H1 (cell line): ENCODE measurements at regions not wholly inside any gene's neighbourhood (a gene's known extent, or its start where the extent isn't known, plus 50 kb on each side); places are given as distances from the start of the nearest gene placed in this dataset.
A peak's percentile ranks its signal among the peaks of the same experiment; 100 is the strongest.

Source experiments
- CTCF ChIA-PET: fragments of 300-600 bp; sonication (Branson Sonifier 250); formaldehyde crosslinking; loops from one replicate; lab custom pipeline; 2021; ENCODE audit not compliant: partially characterized antibody; lab: Charles Lee
- POLR2A ChIA-PET: fragments of 300-600 bp; sonication (Branson Sonifier 250); formaldehyde crosslinking; loops from one replicate; lab custom pipeline; 2021; ENCODE audit warnings: inconsistent platforms; ENCODE audit not compliant: partially characterized antibody; lab: Charles Lee
- DNase-seq, 2 experiments: peaks; one replicate each; pipeline versions ENCODE4 v3.0.0 to v3.0.0-alpha.2; 2010 to 2022; ENCODE audit warnings: low spot score in 2 of 2, low read depth in 1 of 2, mixed read lengths in 1 of 2
- FAIRE-seq: peaks from 2 replicates; lab custom pipeline; 2011; peaks lifted over from hg19 to GRCh38; lab: Jason Lieb, UNC
- H2AFZ ChIP-seq: 2 replicates; pipeline ENCODE4 v1.8.1; 2012; ENCODE audit warnings: low read length, inconsistent platforms
- H2AK5ac ChIP-seq: 2 replicates; pipeline ENCODE4 v1.6.1; 2013; ENCODE audit warnings: low read depth, low read length
- H2BK120ac ChIP-seq: replicated peaks from 2 replicates; pipeline ENCODE3; 2013; ENCODE audit warnings: low read depth, low read length, inconsistent platforms
- H2BK12ac ChIP-seq: 2 replicates; pipeline ENCODE4 v1.6.1; 2013; ENCODE audit warnings: low read depth, low read length
- H2BK15ac ChIP-seq: 2 replicates; pipeline ENCODE4 v1.6.1; 2013; ENCODE audit warnings: low read length
- H2BK20ac ChIP-seq: 2 replicates; pipeline ENCODE4 v1.6.1; 2013; ENCODE audit warnings: low read length
- H2BK5ac ChIP-seq: 2 replicates; pipeline ENCODE4 v1.6.1; 2013; ENCODE audit warnings: low read depth, low read length
- H3K14ac ChIP-seq: 2 replicates; pipeline ENCODE4 v1.6.1; 2013; ENCODE audit warnings: inconsistent platforms; ENCODE audit not compliant: insufficient read length
- H3K18ac ChIP-seq: 2 replicates; pipeline ENCODE4 v1.6.1; 2013; ENCODE audit warnings: low read length; ENCODE audit errors: extremely low read depth
- H3K23ac ChIP-seq: 2 replicates; pipeline ENCODE4 v1.6.1; 2013; ENCODE audit warnings: inconsistent platforms; ENCODE audit not compliant: insufficient read length
- H3K23me2 ChIP-seq: 2 replicates; pipeline ENCODE4 v1.6.1; 2013; ENCODE audit warnings: low read depth, low read length
- H3K27ac ChIP-seq: 2 replicates; pipeline ENCODE4 v1.6.1; 2011; ENCODE audit warnings: low read depth, low read length, inconsistent platforms
- H3K27me3 ChIP-seq, 4 experiments: replicated peaks in 1 of 4; 1 replicate in 1 of 4; 2 replicates in 3 of 4; pipeline versions ENCODE4 v1.6.1 to v1.8.1; 2011 to 2013; ENCODE audit warnings: low read length in 3 of 4, mild to moderate bottlenecking in 3 of 4, inconsistent platforms in 2 of 4, mixed read lengths in 2 of 4, moderate library complexity in 1 of 4; ENCODE audit not compliant: control insufficient read depth in 3 of 4, insufficient read depth in 3 of 4; ENCODE audit errors: extremely low read depth in 1 of 4
- H3K36me3 ChIP-seq, 4 experiments: 2 replicates each; pipeline versions ENCODE4 v1.6.1 to v1.8.1; 2011 to 2013; ENCODE audit warnings: mild to moderate bottlenecking in 4 of 4, low read length in 3 of 4, moderate library complexity in 2 of 4, control low read depth in 1 of 4, inconsistent platforms in 1 of 4; ENCODE audit not compliant: insufficient read depth in 4 of 4, control insufficient read depth in 2 of 4
- H3K4ac ChIP-seq: replicated peaks from 2 replicates; pipeline ENCODE3; 2013; ENCODE audit warnings: low read length, low read depth, mixed read lengths, inconsistent platforms; ENCODE audit not compliant: insufficient read length
- H3K4me1 ChIP-seq, 4 experiments: replicated peaks in 1 of 4; 1 replicate in 1 of 4; 2 replicates in 3 of 4; pipeline versions ENCODE4 v1.6.1 to v1.8.1; 2011 to 2013; ENCODE audit warnings: low read length in 3 of 4, inconsistent platforms in 2 of 4, mixed read lengths in 1 of 4; ENCODE audit not compliant: insufficient read depth in 4 of 4, control insufficient read depth in 3 of 4
- H3K4me2 ChIP-seq, 2 experiments: 2 replicates each; pipeline versions ENCODE4 v1.6.1 to v1.8.1; 2011 to 2013; ENCODE audit warnings: low read depth in 2 of 2, low read length in 2 of 2, control low read depth in 1 of 2, inconsistent platforms in 1 of 2, mild to moderate bottlenecking in 1 of 2; ENCODE audit not compliant: insufficient read depth in 1 of 2
- H3K4me3 ChIP-seq, 4 experiments: fragments of 200-600, 300-600 bp in 1 of 4; sonication (generic), shearing (Covaris generic), sonication (Bioruptor Twin) in 1 of 4; 2 replicates each; pipeline versions ENCODE4 v1.5.1 to v1.8.1; 2011 to 2016; ENCODE audit warnings: low read length in 4 of 4, low read depth in 3 of 4, control low read depth in 2 of 4, inconsistent platforms in 2 of 4, mild to moderate bottlenecking in 2 of 4, mixed read lengths in 1 of 4, moderate library complexity in 1 of 4; ENCODE audit not compliant: insufficient read depth in 2 of 4; ENCODE audit errors: extremely low read depth in 1 of 4
- H3K56ac ChIP-seq: replicated peaks from 2 replicates; pipeline ENCODE3; 2013; ENCODE audit warnings: low read depth, mild to moderate bottlenecking, mixed read lengths, low read length, inconsistent platforms; ENCODE audit not compliant: insufficient read length
- H3K79me1 ChIP-seq: 2 replicates; pipeline ENCODE4 v1.6.1; 2013; ENCODE audit warnings: low read depth, low read length, control low read depth
- H3K79me2 ChIP-seq, 2 experiments: 2 replicates each; pipeline versions ENCODE4 v1.6.1 to v1.8.1; 2012 to 2013; ENCODE audit warnings: low read length in 2 of 2, mild to moderate bottlenecking in 2 of 2, inconsistent platforms in 1 of 2; ENCODE audit not compliant: insufficient read depth in 2 of 2, control insufficient read depth in 1 of 2
- H3K9ac ChIP-seq, 4 experiments: replicated peaks in 1 of 4; 1 replicate in 1 of 4; 2 replicates in 3 of 4; pipeline versions ENCODE4 v1.6.1 to v1.8.1; 2011 to 2013; ENCODE audit warnings: low read depth in 3 of 4, low read length in 3 of 4, control low read depth in 2 of 4, mild to moderate bottlenecking in 2 of 4, moderate library complexity in 2 of 4, inconsistent platforms in 1 of 4; ENCODE audit errors: extremely low read depth in 1 of 4
- H3K9me3 ChIP-seq, 2 experiments: 2 replicates each; pipeline versions ENCODE4 v1.6.1 to v1.8.1; 2012 to 2013; ENCODE audit warnings: mild to moderate bottlenecking in 2 of 2, moderate library complexity in 2 of 2, control low read depth in 1 of 2, inconsistent platforms in 1 of 2, low read depth in 1 of 2, low read length in 1 of 2, mixed read lengths in 1 of 2; ENCODE audit not compliant: insufficient read depth in 2 of 2
- H4K20me1 ChIP-seq, 2 experiments: replicated peaks in 1 of 2; 2 replicates each; pipeline versions ENCODE3 to v1.8.1; 2011 to 2013; ENCODE audit warnings: inconsistent platforms in 2 of 2, low read length in 2 of 2, mild to moderate bottlenecking in 1 of 2; ENCODE audit not compliant: insufficient read depth in 2 of 2, control insufficient read depth in 1 of 2
- H4K5ac ChIP-seq: 2 replicates; pipeline ENCODE4 v1.6.1; 2013; ENCODE audit warnings: low read length, low read depth, mixed read lengths, inconsistent platforms; ENCODE audit not compliant: insufficient read length
- H4K8ac ChIP-seq: 2 replicates; pipeline ENCODE4 v1.8.0; 2013; ENCODE audit warnings: mild to moderate bottlenecking, moderate library complexity, low read length, inconsistent platforms; ENCODE audit not compliant: insufficient read depth; ENCODE audit errors: extremely low read depth
- H4K91ac ChIP-seq: replicated peaks from 2 replicates; pipeline ENCODE3; 2013; ENCODE audit warnings: low read length, mixed read lengths, inconsistent platforms; ENCODE audit not compliant: insufficient read length
- BACH1 ChIP-seq: IDR thresholded peaks from 2 replicates; pipeline ENCODE4 v1.6.1; 2012; ENCODE audit warnings: low read length, improper control_type of control experiment
- BRCA1 ChIP-seq: IDR thresholded peaks from 2 replicates; pipeline ENCODE4 v1.6.1; 2012; ENCODE audit warnings: low read depth, low read length, improper control_type of control experiment
- CTCF ChIP-seq, 3 experiments: IDR thresholded peaks; 1 replicate in 2 of 3; 2 replicates in 1 of 3; pipeline versions ENCODE4 v1.5.1 to v1.6.1; 2011; ENCODE audit warnings: low read length in 3 of 3, mild to moderate bottlenecking in 3 of 3, inconsistent platforms in 2 of 3, low read depth in 1 of 3, moderate library complexity in 1 of 3; ENCODE audit not compliant: insufficient read depth in 1 of 3; ENCODE audit errors: control extremely low read depth in 1 of 3
- RAD21 ChIP-seq, 2 experiments: IDR thresholded peaks in 1 of 2; conservative IDR thresholded peaks in 1 of 2; 2 replicates each; pipeline ENCODE4 v1.6.1; 2011; ENCODE audit warnings: low read depth in 2 of 2, low read length in 2 of 2, improper control_type of control experiment in 1 of 2, inconsistent platforms in 1 of 2, mild to moderate bottlenecking in 1 of 2, moderate library complexity in 1 of 2
- SIN3A ChIP-seq, 2 experiments: IDR thresholded peaks in 1 of 2; conservative IDR thresholded peaks in 1 of 2; 2 replicates each; pipeline ENCODE4 v1.6.1; 2011 to 2012; ENCODE audit warnings: low read length in 2 of 2, improper control_type of control experiment in 1 of 2, low read depth in 1 of 2, mild to moderate bottlenecking in 1 of 2
- SRF ChIP-seq: IDR thresholded peaks from 2 replicates; pipeline ENCODE4 v1.6.1; 2011; ENCODE audit warnings: mild to moderate bottlenecking, low read depth, low read length, moderate library complexity
- TEAD4 ChIP-seq: IDR thresholded peaks from 2 replicates; pipeline ENCODE4 v1.6.1; 2012; ENCODE audit warnings: low read depth, low read length, inconsistent platforms, mixed read lengths
- ZNF274 ChIP-seq: IDR thresholded peaks from 2 replicates; pipeline ENCODE4 v1.7.0; 2012; ENCODE audit warnings: low read length, borderline replicate concordance; ENCODE audit errors: extremely low read depth
- WGBS, 2 experiments: shearing (Covaris generic) in 1 of 2; methylation state at CpG; one replicate each; pipeline versions ENCODE4 v1.1.6 to v1.1.7; 2013 to 2015; ENCODE audit warnings: low lambda C conversion rate in 2 of 2, mixed read lengths in 2 of 2, inconsistent platforms in 1 of 2, low coverage in 1 of 2, missing lambda C conversion rate in 1 of 2; ENCODE audit not compliant: insufficient replicate concordance in 2 of 2, insufficient coverage in 1 of 2, insufficient read length in 1 of 2; ENCODE audit errors: extremely low coverage in 1 of 2, missing lambda C conversion rate in 1 of 2; 5-methylcytosine and 5-hydroxymethylcytosine counted together
- TF ChIP-seq, protein P1 (sequence below): IDR thresholded peaks from 2 replicates; pipeline ENCODE4 v1.6.1; 2012; ENCODE audit warnings: inconsistent platforms

- Histone ChIP-seq H3K56ac (no peak overlapping the region), H3K4me2 (no peak overlapping the region), H3K27ac (no peak overlapping the region), H3K9me3 (no peaks in the 10 kb centered on the region), H3K27me3 (peaks cover 0 to 2% (median 0%) of the 10 kb centered on the region in 4 experiments; a peak in 1 of 7 replicates), H2BK20ac (no peak overlapping the region), H3K4ac (no peak overlapping the region), H2BK5ac (no peak overlapping the region), H4K8ac (no peak overlapping the region), H3K18ac (no peak overlapping the region), H3K14ac (no peak overlapping the region), H3K36me3 (no peaks in the 10 kb centered on the region), H4K20me1 (no peaks in the 10 kb centered on the region), H3K23ac (no peak overlapping the region), H2BK120ac (no peak overlapping the region), H2AFZ (no peak overlapping the region), H4K5ac (no peak overlapping the region), H3K79me2 (no peaks in the 10 kb centered on the region), H2BK15ac (no peak overlapping the region), H3K4me3 (no peak overlapping the region), H3K79me1 (no peaks in the 10 kb centered on the region), H3K9ac (no peak overlapping the region), H3K23me2 (peaks cover 3% of the 10 kb centered on the region; the same call in 1 of the 2 replicates), H2BK12ac (no peak overlapping the region), H3K4me1 (peaks cover 10 to 20% (median 13%) of the 10 kb centered on the region in 4 experiments), H2AK5ac (0 out of 2 replicates have a peak overlapping the region, but pooled peaks have one; percentile 61), H4K91ac (no peak overlapping the region)
- TF ChIP-seq SIN3A (conservative IDR thresholded peaks at IDR 0.05 in 1 of 2, IDR thresholded peaks at IDR 0.05 in 1 of 2; ENCODE audit: low read depth in 1 of 2, low read length in 2 of 2) (no peak), RAD21 (IDR thresholded peaks at IDR 0.05 in 1 of 2, conservative IDR thresholded peaks at IDR 0.05 in 1 of 2; ENCODE audit: low read depth in 2 of 2, low read length in 2 of 2) (no peak), ZNF274 (no peak), SRF (no peak), CTCF (IDR thresholded peaks at IDR 0.05; ENCODE audit: control extremely low read depth in 1 of 3, insufficient read depth in 1 of 3, low read depth in 1 of 3, low read length in 3 of 3) (no peak), TEAD4 (no peak), BACH1 (no peak), BRCA1 (no peak)
- TF ChIP-seq, protein P1, sequence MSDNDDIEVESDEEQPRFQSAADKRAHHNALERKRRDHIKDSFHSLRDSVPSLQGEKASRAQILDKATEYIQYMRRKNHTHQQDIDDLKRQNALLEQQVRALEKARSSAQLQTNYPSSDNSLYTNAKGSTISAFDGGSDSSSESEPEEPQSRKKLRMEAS = no peak
- DNase-seq (no peak), FAIRE-seq (no peak)
- ChIA-PET CTCF (interaction anchor here (0.6 to 1.6 kb wide), 2 partner anchors 24 to 1024 kb away, joined by 3 to 4 read pairs; no protein-coding TSS in a partner anchor), POLR2A (no interaction called here)
- WGBS, 2 experiments = 85% methylated on average over 3 of the region's 3 CpGs; no CpG with 5 or more reads in 1 of the 2 experiments
These were observed 124.8 kb upstream of the OPCML start for GRCh38 chr11:133657054-133657453.
